PC-9 (cell line): ENCODE measurements at regions not wholly inside any gene's neighbourhood (a gene's known extent, or its start where the extent isn't known, plus 50 kb on each side); places are given as distances from the start of the nearest gene placed in this dataset.

Source experiments
- BruUV-seq: library from RNA; stranded (reverse); fragments of 400-500 nt; replicated peaks from 2 replicates; lab custom pipeline; 2021; lab: Mats Ljungman, UMichigan
- CTCF ChIA-PET: fragments of 300-600 bp; sonication (Branson Sonifier 250); formaldehyde crosslinking; loops from one replicate; lab custom pipeline; 2022; ENCODE audit warnings: antibody characterized with exemption; lab: Charles Lee
- POLR2A ChIA-PET: fragments of 300-600 bp; sonication (Branson Sonifier 250); formaldehyde crosslinking; loops from one replicate; lab custom pipeline; 2022; ENCODE audit warnings: antibody characterized with exemption; ENCODE audit not compliant: unreplicated experiment; lab: Charles Lee
- DNase-seq, 2 experiments: peaks; one replicate each; pipeline versions ENCODE4 v3.0.0 to v3.0.0-alpha.2; 2015 to 2022; ENCODE audit warnings: mixed read lengths in 1 of 2
- H2AFZ ChIP-seq: fragments of 200-600 bp; sonication (generic); 2 replicates; pipeline ENCODE4 v1.8.1; 2017; ENCODE audit warnings: antibody characterized with exemption
- H3F3A ChIP-seq: fragments of 200-600 bp; sonication (generic); 2 replicates; pipeline ENCODE4 v1.8.1; 2017; ENCODE audit warnings: antibody characterized with exemption, mild to moderate bottlenecking, low read depth; ENCODE audit not compliant: insufficient read depth
- H3K27ac ChIP-seq: fragments of 200-600 bp; sonication (generic); 2 replicates; pipeline ENCODE4 v1.6.1; 2016; ENCODE audit warnings: mixed run types
- H3K27me3 ChIP-seq: fragments of 200-600 bp; sonication (generic); 2 replicates; pipeline ENCODE4 v1.6.1; 2016; ENCODE audit warnings: low read depth, mixed run types; ENCODE audit not compliant: insufficient read depth
- H3K36me3 ChIP-seq: fragments of 200-600 bp; sonication (generic); 2 replicates; pipeline ENCODE4 v1.6.1; 2016; ENCODE audit warnings: low read depth, mixed run types
- H3K4me1 ChIP-seq: fragments of 200-600 bp; sonication (generic); replicated peaks from 2 replicates; pipeline ENCODE4 v1.6.1; 2016; ENCODE audit warnings: mixed run types; ENCODE audit not compliant: insufficient read depth
- H3K4me2 ChIP-seq: fragments of 200-600 bp; sonication (generic); 2 replicates; pipeline ENCODE4 v1.6.1; 2017; ENCODE audit warnings: mixed run types
- H3K4me3 ChIP-seq: fragments of 200-600 bp; sonication (generic); 2 replicates; pipeline ENCODE4 v1.6.1; 2016; ENCODE audit warnings: mixed run types
- H3K79me2 ChIP-seq: fragments of 200-600 bp; sonication (generic); 2 replicates; pipeline ENCODE4 v1.6.1; 2017; ENCODE audit warnings: low read depth, mixed run types
- H3K9me2 ChIP-seq: fragments of 200-600 bp; sonication (generic); 2 replicates; pipeline ENCODE4 v1.8.1; 2017; ENCODE audit warnings: mild to moderate bottlenecking; ENCODE audit not compliant: insufficient read depth
- H3K9me3 ChIP-seq: fragments of 200-600 bp; sonication (generic); 2 replicates; pipeline ENCODE4 v1.8.1; 2016; ENCODE audit warnings: low read depth; ENCODE audit not compliant: insufficient read depth
- H4K20me1 ChIP-seq: fragments of 200-600 bp; sonication (generic); 2 replicates; pipeline ENCODE4 v1.8.1; 2017; ENCODE audit not compliant: insufficient read depth
- EZH2 ChIP-seq: fragments of 200-600 bp; sonication (generic); IDR thresholded peaks from 2 replicates; pipeline ENCODE4 v1.8.0; 2017; ENCODE audit warnings: antibody characterized with exemption, low read depth
- intact Hi-C: fragments of 100-400 bp; cut with micrococcal nuclease; formaldehyde crosslinking; loops from one replicate; pipeline ENCODE4 v1.10.0; 2022; ENCODE audit not compliant: unreplicated experiment
- TF ChIP-seq, protein P1 (sequence below): fragments of 200-600 bp; sonication (generic); conservative IDR thresholded peaks from 2 replicates; pipeline ENCODE4 v1.6.1; 2017; ENCODE audit warnings: mixed run types, antibody characterized with exemption, mild to moderate bottlenecking, moderate library complexity

DNA sequence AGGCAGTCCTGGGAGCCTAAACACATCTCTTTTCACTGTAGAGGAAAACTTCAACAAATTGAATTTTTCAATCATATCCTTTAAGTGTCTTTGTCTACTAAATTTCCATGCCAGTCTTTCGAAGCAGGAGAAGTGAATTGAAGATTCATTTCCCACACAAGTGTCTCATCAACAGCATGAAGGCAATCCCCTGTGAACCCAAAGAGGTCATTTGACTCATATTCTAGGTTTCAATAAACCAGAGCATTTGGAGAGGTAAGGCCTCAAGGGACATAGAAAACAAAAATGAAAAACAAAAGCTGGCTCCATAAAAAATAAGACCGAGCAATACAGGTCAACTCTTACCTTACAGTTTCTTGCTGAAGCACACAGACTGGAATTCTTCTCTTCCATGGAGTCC lies 94.1 kb upstream of the ATP1B1 start:
- 0 out of 2 replicates have a peak overlapping the region, but pooled peaks have one; percentile 27 for H2AFZ ChIP-seq
- no peak overlapping the region for H3K4me3 ChIP-seq
- intact Hi-C loops: no loop called here
- H3F3A ChIP-seq: no peaks in the 10 kb centered on the region
- no peaks in the 10 kb centered on the region for H3K36me3 ChIP-seq
- CTCF ChIA-PET: no interaction called here
- H3K27me3 ChIP-seq: no peaks in the 10 kb centered on the region
- no peak overlapping the region for H3K4me2 ChIP-seq
- no TSS peak for BruUV-seq
- H3K9me2 ChIP-seq: no peaks in the 10 kb centered on the region
- POLR2A ChIA-PET: no interaction called here
- DNase-seq: no peak
- no peaks in the 10 kb centered on the region for H4K20me1 ChIP-seq
- no peak for TF ChIP-seq EZH2
- TF ChIP-seq, protein P1, sequence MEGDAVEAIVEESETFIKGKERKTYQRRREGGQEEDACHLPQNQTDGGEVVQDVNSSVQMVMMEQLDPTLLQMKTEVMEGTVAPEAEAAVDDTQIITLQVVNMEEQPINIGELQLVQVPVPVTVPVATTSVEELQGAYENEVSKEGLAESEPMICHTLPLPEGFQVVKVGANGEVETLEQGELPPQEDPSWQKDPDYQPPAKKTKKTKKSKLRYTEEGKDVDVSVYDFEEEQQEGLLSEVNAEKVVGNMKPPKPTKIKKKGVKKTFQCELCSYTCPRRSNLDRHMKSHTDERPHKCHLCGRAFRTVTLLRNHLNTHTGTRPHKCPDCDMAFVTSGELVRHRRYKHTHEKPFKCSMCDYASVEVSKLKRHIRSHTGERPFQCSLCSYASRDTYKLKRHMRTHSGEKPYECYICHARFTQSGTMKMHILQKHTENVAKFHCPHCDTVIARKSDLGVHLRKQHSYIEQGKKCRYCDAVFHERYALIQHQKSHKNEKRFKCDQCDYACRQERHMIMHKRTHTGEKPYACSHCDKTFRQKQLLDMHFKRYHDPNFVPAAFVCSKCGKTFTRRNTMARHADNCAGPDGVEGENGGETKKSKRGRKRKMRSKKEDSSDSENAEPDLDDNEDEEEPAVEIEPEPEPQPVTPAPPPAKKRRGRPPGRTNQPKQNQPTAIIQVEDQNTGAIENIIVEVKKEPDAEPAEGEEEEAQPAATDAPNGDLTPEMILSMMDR: no peak
- no peaks in the 10 kb centered on the region for H3K9me3 ChIP-seq
- H3K27ac ChIP-seq: no peak overlapping the region
- H3K4me1 ChIP-seq: no peaks in the 10 kb centered on the region
- no peaks in the 10 kb centered on the region for H3K79me2 ChIP-seq

DNA sequence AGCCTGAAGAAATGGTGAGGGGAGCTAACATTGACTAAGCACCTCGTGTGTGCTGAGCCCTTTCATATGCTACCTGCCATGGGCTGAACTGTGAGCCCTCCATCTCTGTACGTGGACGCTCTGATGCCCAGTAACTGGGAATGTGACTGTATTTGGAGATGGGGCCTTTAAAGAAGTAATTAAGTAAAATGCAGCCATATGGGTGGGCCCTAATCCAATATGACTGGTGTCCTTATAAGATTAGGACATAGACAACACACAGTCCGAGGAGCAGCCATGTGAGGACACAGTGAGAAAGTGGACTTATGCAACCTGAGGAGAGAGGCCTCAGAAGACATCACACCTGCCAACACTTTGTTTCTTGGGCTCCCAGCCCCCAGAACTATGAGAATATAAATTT lies 92.7 kb upstream of the ATP1B1 start:
- BruUV-seq: no TSS peak
- TF ChIP-seq, protein P1: no peak
- TF ChIP-seq EZH2: no peak
- no peak for DNase-seq
- Histone ChIP-seq H3K27me3 (no peaks in the 10 kb centered on the region), H3K4me1 (no peaks in the 10 kb centered on the region), H3K4me2 (no peak overlapping the region), H2AFZ (no peak overlapping the region), H3F3A (no peaks in the 10 kb centered on the region), H3K36me3 (no peaks in the 10 kb centered on the region), H3K9me2 (no peaks in the 10 kb centered on the region), H3K27ac (no peak overlapping the region), H4K20me1 (no peaks in the 10 kb centered on the region), H3K79me2 (no peaks in the 10 kb centered on the region), H3K4me3 (no peak overlapping the region), H3K9me3 (no peaks in the 10 kb centered on the region)
- CTCF ChIA-PET: no interaction called here
- intact Hi-C loops: no loop called here
- POLR2A ChIA-PET: no interaction called here

- H3K79me2 ChIP-seq: no peaks in the 10 kb centered on the region
- DNase-seq: no peak
- no peak overlapping the region for H3K4me3 ChIP-seq
- H3K36me3 ChIP-seq: no peaks in the 10 kb centered on the region
- H3K9me3 ChIP-seq: no peaks in the 10 kb centered on the region
- no peaks in the 10 kb centered on the region for H3K27me3 ChIP-seq
- H4K20me1 ChIP-seq: no peaks in the 10 kb centered on the region
- no peak overlapping the region for H2AFZ ChIP-seq
- intact Hi-C loops: no loop called here
- H3K27ac ChIP-seq: no peak overlapping the region
- H3F3A ChIP-seq: no peaks in the 10 kb centered on the region
- H3K4me2 ChIP-seq: no peak overlapping the region
- no peak for TF ChIP-seq EZH2
- TF ChIP-seq, protein P1: no peak
- no peaks in the 10 kb centered on the region for H3K4me1 ChIP-seq
- BruUV-seq: no TSS peak
- CTCF ChIA-PET: no interaction called here
- no peaks in the 10 kb centered on the region for H3K9me2 ChIP-seq
- POLR2A ChIA-PET: no interaction called here
These were observed 91.0 kb upstream of the ATP1B1 start for GRCh38 chr1:169015464-169015863.
